RCC 7860 (cell line): ENCODE measurements at regions not wholly inside any gene's neighbourhood (a gene's known extent, or its start where the extent isn't known, plus 50 kb on each side); places are given as distances from the start of the nearest gene placed in this dataset.
"Not testable (repeated sequence)": the region's sequence is repeated elsewhere in the genome, so short reads cannot be mapped to it uniquely, and the experiment has no call there.

ENCODE experiments used
- DNase-seq: peaks from one replicate; pipeline ENCODE4 v3.0.0-alpha.2; 2015; ENCODE audit warnings: low spot score
- FAIRE-seq: peaks from 2 replicates; lab custom pipeline; 2012; peaks lifted over from hg19 to GRCh38; lab: Jason Lieb, UNC

GRCh38 chr2:91520972-91521535 lies 2829.6 kb downstream of the RPIA start:
- not testable (repeated sequence) for FAIRE-seq, DNase-seq

DNA sequence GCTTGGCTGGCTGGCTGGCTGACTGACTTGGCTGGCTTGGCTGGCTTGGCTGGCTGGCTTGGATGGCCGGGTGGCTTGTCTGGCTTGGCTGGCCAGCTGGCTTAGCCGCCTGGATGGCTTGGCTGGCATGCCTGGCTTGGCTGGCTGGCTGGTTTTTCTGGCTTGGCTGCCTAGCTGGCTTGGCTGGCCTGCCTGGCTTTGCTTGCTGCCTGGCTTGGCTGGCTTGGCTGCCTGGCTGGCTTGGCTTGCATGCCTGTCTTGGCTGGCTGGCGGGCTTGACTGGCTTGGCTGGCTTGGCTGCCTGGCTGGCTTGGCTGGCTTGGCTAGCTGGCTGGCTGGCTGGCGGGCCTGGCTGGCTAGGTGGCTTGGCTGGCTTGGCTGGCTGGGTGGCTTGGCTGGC lies 2830.5 kb downstream of the RPIA start:
- not testable (repeated sequence) for FAIRE-seq, DNase-seq

DNA sequence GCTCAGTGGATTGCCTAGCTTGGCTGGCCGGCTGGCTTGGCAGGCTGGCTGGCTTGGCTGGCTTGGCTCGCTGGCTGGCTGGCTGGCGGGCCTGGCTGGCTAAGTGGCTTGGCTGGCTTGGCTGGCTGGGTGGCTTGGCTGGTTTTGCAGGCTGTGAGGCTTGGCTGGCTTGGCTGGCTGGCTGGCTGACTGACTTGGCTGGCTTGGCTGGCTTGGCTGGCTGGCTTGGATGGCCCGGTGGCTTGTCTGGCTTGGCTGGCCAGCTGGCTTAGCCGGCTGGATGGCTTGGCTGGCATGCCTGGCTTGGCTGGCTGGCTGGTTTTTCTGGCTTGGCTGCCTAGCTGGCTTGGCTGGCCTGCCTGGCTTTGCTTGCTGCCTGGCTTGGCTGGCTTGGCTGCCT lies 2831.4 kb downstream of the RPIA start:
- not testable (repeated sequence) for DNase-seq, FAIRE-seq

DNA sequence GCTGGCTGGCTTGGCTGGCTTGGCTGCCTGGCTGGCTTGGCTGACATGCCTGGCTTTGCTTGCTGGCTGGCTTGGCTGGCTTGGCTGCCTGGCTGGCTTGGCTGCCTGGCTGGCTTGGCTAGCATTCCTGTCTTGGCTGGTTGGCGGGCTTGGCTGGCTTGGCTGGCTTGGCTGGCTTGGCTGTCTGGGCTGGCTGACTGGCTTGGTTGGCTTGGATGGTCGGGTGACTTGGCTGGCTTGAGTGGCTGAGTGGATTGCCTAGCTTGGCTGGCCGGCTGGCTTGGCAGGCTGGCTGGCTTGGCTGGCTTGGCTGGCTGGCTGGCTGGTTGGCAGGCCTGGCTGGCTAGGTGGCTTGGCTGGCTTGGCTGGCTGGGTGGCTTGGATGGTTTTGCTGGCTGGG lies 2832.3 kb downstream of the RPIA start:
- DNase-seq, FAIRE-seq: not testable (repeated sequence)

- not testable (repeated sequence) for DNase-seq, FAIRE-seq
Observed at GRCh38 chr2:91525587-91525986, 2834.1 kb downstream of the RPIA start.

- FAIRE-seq, DNase-seq: not testable (repeated sequence)
Observed at GRCh38 chr2:91526083-91526482, 2834.6 kb downstream of the RPIA start.

GRCh38 chr2:91527056-91527455 lies 2835.6 kb downstream of the RPIA start:
- not testable (repeated sequence) for FAIRE-seq, DNase-seq

- not testable (repeated sequence) for FAIRE-seq, DNase-seq
Observed at GRCh38 chr2:91527491-91528031, 2836.1 kb downstream of the RPIA start.

DNA sequence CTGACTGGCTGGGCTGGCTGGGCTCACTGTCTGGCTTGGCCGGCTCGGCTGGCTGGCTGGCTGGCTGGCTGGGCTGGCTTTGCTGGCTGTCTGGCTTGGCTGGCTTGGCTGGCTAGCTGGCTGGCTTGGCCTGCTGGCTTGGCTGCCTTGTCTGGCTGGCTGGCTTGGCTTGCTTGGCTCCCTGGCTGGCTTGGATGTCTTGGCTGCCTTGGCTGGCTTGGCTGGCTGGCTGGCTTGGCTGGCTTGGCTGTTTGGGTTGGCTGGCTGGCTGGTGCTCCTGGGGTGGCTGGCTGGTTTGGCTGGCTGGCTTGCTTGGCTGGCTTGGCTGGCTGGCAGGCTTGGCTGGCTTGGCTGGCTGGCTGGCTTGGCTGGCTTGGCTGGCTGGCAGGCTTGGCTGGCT lies 2836.9 kb downstream of the RPIA start:
- not testable (repeated sequence) for DNase-seq, FAIRE-seq

GRCh38 chr2:91536109-91536508 lies 2844.6 kb downstream of the RPIA start:
- FAIRE-seq = not testable (repeated sequence)

GRCh38 chr2:91536549-91537263 lies 2845.2 kb downstream of the RPIA start:
- FAIRE-seq, DNase-seq: not testable (repeated sequence)

More at GRCh38 chr2:91536109-91536508, 2844.6 kb downstream of the RPIA start:
- DNase-seq = not testable (repeated sequence)

DNA sequence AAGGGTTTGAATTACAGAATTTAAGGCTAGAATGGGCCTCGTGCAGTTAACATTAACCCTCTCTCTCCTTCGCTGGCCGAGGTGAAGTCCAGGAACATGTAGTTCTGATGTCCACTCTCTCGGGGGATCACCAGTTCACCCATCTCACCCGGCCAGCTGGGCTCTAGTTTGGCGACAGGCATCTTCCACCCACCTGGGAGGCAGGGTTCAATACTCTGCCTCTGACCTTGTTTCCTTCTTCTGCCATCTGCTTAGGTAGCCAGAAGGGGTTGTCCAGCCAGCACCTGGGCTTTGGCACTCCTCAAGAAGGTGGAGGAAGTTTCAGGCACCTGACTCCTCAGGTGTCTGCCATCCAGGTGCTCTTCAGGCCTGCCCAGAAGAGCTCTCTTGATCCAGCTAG lies 2857.8 kb downstream of the RPIA start:
- DNase-seq, FAIRE-seq: not testable (repeated sequence)

DNA sequence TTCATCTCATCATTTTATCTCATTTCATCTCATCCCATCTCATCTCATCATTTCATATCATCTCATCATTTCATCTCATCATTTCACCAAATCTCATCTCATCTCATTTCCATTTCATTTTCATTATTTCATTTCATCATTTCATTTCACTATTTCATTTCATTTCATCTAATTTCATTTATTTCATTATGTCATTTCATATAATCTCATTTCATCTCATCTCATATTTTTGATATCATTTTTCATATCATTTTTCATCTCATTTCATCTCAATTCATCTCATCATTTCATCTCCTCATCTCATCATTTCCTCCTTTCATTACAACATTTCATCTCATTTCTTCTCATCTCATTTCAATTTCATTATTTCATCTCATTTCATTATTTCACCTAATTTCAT lies 2866.8 kb downstream of the RPIA start:
- DNase-seq, FAIRE-seq: not testable (repeated sequence)

- DNase-seq, FAIRE-seq: not testable (repeated sequence)
Observed at GRCh38 chr2:91559269-91559668, 2867.8 kb downstream of the RPIA start.

DNA sequence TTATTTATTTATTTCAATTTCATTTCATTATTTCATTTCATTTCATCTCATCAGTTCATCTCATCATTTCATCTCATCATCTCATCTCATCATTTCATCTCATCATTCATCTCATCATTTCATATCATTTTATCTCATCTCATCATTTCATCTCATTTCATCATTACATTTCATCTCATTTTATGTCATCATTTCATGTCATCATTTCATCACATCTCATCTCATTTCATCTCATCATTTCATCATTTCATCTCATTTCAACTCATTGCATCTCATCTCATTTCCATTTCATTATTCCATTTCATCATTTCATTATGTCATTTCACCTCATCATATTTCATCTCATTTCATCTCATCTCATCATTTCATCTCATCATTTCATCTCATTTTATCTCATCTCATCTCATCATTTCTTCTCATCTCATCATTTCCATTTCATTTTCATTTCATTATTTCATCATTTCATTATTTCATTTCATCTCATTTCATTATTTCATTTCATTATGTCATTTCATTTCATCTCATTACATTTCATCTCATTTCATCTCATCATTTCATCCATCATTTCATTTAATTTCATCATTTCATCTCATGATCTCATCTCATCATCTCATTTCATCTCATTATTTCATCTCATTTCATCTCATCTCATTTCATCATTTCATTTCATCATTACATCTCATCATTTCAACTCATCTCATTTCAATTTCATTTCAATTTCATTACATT lies 2868.6 kb downstream of the RPIA start:
- DNase-seq, FAIRE-seq: not testable (repeated sequence)

DNA sequence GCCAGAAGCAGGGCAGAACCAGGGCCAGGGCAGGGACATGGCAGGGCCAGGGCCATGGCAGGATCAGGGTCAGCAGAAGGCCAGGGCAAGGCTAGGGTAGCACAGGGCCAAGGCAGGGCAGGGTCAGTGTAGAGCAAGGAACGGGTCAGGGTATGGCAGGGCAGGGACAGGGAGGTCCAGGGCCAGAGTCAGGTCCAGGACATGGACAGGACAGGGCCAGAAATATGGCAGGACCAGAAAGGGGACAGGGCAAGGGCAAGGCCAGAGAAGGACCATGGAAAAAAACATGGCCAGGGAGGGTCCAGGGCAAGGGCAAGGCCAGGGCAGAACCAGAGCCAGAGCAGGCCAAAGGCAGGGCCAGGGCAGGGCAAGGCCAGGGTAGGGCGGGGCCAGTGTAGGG lies 2870.7 kb downstream of the RPIA start:
- not testable (repeated sequence) for FAIRE-seq, DNase-seq

GRCh38 chr2:91564700-91565099 lies 2873.2 kb downstream of the RPIA start:
- DNase-seq, FAIRE-seq: not testable (repeated sequence)

DNA sequence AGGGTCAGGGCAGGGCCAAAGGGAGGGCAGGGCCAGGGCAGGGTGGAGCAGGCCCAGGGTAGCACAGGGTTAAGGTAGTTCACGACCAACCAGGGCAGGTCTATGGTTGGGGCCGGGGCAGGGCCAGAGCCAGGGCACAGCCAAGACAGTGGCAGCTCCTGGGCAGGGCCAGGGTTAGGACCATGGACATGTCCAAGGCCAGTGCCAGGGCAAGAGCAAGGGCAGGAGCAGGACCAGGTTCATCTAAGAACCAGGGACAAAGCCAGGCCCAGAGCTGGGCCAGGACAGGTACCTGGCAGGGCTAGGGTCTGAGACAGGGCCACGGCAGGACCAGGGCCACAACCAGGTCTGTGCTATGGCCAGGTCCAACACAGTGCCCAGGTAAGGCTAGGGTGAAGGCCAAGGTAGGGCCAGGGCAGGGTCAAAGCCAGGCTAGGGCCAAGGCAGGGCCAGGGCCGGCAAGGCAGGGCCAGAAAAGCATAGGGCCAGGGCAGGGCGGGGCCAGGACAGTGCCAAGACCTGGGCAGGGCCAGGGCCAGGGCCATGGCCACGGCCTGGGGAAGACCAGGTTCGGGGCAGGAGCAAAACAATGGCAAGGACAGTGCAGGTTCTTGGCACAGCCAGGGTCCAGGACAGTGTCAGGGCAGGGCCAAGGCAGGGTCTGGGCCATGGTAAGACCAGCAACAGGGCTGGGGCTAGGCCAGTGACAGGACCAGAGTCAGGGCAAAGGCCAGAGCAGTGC lies 2874.4 kb downstream of the RPIA start:
- FAIRE-seq, DNase-seq: not testable (repeated sequence)

DNA sequence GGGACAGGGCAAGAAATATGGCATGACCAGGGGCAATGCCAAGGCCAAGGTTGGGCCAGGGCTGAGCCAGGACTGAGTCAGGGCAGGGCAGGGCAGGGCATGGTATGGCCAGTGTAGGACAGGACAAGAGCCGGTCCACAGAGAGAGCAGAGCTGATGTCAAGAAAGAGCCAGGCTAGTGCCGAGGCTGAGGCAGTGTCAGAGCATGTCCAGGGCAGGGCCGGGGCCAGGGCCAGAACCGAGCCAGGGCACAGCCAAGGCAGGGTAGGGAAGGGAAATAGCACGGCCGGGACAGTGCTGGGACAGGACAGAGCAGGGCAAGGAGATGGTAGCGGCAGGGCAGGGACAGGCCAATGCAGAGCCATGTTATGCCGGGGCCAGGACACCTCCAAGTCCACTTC lies 2875.1 kb downstream of the RPIA start:
- not testable (repeated sequence) for DNase-seq, FAIRE-seq
